ENCODE measurements at regions not wholly inside any gene's neighbourhood (a gene's known extent, or its start where the extent isn't known, plus 50 kb on each side); places are given as distances from the start of the nearest gene placed in this dataset.

DNA sequence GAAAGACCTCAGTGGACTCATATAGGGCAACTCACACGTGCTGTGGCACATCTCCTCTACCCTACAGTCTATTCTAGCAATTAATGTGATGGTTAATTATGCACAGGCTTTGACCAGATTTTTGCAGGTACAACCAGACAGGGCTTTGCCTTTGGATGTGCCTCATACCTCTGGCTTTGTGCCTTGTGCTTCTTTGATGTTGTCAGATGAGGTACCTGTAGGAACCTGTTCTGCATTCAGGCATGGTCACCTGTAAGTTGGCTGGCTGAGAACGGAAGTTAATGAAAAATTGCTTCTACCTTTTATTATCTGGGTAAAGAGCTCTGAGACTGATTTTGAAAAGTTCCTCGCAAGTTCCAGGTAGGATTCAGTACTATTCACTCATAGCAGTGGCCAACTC is 462.9 kb upstream of the ZFHX3 start:
- DNase-seq, result no peak

DNA sequence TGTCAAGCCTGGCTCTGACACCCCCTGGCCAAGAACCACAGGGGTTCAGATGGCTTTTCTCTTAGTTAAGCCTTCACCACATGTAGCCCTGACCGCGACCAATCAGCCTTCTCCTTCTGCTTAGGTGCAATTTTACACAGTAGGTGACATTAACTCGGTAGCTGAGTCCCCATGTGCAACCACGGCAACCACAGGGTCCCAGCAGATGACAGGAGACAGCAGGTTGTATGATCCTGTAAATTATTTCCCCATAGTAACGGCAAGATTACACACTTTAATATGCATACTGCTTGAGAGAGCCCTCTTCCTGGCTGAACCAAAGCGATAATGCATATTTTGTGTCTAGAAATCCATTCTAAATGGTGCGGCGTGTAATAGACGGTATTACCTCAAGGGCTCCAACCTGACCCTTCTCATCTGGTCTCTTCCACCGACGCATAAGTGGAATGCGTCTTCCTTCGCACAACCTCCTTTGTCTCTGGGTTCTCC is 458.7 kb upstream of the ZFHX3 start:
- DNase-seq, result no peak

DNA sequence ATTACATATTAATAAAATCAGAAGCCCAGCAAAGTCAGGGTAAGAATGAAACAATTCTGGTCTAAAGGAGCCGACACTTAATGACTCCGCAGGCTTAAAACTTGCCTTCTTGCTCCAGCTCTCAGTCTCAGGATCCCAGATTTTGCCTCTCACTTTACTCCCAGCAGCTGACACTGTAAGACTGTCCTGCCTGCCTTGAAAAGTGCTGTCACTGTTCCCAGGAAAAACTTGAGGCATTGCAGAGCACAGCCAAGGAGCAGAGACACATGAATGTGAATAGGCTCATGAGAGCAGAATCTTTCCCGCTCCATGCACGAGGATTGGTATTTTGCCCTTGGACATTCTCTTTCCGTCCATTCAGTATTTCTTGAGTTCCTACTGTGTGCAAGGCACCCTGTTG is 457.6 kb upstream of the ZFHX3 start:
- no peak for DNase-seq

DNA sequence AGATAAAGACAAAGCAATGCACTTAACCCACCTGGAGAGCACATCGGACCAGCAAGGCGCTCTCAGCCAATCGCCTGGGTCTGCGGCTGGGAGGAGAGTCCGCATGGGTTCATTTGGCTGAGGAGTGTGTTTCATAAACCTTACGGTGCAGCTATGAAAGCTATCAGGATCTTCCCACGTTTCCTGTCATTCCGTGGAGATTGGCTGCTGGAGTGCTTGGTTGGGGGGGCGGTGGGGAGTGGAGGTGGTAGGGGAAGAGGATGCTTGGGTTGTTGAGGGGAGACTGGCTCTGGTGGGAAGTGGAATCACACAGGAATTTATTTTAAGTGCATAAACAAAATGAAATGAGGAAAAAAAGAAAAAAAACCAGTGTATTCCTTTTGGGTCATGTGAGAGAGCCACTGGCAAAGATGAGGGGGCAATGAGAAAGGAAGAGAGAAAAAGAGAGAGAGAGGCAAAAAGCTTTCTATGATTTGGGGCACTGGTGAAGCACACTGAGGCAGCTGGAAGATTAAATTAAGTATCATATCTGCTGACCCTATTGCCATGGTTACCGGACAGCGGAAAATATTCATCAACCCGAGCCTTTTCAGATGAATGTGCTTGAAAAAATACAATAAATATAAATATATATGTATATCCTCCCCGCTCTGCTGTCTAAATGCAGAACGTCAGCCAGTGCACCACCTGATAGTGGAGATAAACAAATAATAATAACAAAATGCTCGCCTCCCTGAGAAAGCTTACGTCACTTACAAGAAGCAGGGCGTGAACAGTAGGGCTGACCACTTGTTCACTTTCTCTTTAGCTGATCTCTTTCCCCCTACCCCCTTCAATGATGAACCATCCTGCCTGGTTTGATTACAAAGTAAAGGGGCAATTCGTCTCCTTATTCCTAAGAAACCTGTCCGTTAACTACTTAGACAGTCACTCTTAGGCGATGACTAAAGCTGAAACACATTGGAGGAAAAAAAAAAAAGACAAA is 457.0 kb upstream of the ZFHX3 start:
- DNase-seq, result no peak

DNA sequence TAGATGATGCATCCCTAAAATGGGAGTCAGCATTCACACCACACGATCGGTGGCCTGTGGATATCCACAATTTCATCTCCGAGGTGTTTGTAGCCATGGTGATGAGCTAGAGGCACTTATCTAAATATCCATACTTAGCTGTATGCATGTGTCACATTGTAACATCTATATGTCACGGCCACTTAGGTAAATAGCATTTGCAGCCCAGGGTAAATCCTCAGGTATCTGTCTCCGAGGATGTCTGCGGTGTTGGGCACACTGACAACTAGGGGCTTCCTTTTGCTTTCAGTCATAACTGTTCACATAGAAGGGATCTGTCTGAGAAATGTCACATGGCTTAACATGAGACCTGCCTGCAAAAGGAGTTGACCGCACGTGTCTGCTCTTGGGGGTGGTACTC is 455.2 kb upstream of the ZFHX3 start:
- DNase-seq, result no peak

DNA sequence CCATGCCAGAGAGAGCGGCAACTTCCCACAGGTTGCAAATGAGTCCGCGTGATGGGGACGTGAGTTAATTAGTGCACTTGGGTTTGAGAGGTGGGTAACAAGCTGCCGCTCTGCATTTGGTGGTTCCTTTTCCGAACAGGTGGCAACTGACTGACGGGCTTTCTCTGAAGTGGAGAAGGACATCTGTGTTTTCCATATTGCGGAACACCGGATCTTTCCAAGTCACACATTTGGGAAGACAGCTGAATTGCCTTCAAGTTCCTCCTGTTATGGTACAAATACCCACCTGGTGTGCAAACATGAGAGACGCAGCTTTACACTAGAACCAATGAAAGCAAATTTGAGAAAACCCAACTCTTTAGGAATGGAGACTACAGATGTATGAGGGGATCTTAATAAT is 451.3 kb upstream of the ZFHX3 start:
- no peak for DNase-seq

DNA sequence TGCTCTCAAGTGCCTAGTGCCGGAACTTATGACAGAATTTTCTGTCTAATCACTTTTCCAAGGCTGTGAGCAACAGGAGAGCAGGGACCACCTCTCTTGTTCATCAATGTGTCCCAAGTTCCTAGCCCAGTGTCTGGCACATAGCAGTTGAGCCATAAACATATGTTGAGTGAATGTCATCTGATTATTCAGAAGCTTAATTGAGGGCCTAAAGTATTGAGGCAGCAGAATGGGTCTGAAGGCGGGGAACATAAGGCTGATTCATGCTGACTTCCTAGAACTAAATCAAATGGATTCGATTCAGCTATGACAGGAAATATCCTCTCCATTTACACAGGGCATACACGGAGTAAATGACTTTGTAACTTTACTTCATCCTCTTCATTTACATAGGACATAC is 438.0 kb upstream of the ZFHX3 start:
- DNase-seq, result no peak

DNA sequence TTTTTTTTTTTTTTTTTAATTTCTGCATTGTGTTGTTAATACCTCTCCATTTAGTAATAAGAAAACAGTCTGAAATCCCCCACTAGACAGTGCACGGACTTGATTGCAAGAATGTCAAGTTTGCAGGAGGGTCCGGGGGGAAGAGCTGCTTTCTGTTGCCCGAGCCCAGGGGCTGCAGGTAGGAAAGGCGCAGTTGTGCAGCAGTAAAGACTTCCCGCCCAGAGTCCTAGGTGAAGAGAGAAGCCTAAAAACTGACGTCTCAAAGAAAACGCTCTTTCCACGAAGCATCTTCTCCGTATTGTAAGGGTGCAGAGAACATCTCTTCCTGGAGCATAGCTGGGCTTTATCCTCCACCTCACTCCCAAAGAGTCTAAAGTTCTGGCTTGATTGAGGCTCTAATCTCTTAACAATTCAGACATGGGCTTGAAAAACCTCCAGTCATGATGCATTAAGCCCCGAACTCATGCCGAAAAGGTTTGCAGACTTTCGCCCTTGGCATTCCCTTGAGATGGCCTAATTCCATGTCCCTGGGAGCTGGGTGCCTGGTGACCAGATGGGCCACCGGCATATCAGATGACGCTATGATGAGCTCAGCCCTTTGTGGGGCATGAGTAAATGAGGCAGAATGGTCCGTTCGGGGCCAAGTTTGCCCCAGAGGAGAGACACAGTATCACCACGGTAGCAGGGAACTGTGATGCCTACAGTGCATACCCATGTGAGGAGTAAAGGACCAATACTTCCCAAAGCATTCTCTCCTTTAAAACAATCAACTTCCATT is 436.2 kb upstream of the ZFHX3 start:
- DNase-seq, result no peak

DNA sequence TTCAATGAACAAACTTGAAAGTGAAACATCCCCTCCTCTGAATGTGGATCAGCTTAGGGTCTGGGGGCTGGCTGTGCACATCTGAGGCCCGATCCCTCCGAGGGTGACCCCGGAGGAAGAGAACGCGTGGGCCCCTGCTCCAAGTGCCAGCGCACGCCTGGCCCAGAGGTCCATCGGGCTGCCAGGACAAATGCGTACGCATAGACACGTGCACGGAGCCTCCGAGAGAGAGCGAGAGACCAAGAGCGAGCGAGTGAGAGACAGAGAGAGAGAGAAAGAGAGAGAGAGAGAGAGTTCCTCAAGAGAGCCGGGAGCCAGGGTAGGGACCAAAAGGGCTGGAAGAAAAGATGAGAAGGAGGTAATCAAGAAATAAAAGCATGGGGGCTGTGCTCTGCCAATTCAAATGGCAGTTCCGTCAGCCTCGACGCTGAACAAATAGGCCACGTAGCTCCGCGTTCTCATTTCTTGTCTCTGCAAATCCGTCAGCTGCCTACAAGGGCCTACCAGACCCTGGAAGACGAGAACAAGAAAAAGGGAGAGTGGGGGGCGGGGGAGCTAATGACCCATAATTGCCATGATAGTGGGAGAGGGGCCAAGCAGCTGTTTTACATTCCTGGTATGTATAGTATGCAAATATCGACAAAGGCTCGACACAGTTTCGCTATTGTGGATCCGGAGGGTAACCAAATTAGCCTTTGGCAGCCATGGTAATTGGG is 435.3 kb upstream of the ZFHX3 start:
- no peak for DNase-seq

DNA sequence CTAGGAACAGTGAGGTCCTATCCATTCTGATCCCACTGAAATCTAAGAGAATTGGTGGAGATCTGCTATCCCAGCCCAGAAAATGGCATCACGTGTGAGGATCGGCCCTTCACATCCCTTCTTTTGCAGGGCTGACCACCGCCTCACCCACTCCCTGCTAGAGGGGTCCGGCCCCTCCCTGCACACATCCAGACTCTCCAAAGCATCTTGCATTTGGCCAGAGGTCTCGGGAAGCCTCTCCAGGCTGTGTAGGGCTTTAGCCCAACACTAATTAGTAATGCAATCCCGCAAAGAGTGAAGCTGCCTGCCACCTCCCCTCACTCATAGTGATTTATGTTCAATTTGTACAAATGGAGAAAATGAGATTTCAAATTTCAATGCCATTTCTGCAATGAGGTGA is 434.4 kb upstream of the ZFHX3 start:
- no peak for DNase-seq

DNA sequence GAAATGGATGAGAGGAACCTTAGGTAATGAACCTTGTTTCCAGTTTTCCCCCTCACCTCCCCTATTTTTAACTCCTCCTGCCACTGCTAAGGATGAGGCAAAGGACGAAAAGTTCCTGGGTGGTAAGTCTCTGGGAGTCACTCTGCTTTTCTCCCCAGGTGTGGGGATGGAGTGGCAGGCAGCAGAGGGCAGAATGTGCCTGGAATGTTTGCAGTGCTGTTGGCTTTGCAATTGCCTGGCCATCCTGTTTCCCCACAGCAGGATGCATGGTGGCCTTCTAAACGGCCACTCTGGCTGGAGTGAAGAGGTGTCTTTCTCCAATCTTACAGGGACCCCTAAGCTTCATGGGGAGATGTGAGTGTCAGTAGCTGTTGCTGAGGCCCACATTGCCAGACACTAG is 432.5 kb upstream of the ZFHX3 start:
- no peak for DNase-seq

DNA sequence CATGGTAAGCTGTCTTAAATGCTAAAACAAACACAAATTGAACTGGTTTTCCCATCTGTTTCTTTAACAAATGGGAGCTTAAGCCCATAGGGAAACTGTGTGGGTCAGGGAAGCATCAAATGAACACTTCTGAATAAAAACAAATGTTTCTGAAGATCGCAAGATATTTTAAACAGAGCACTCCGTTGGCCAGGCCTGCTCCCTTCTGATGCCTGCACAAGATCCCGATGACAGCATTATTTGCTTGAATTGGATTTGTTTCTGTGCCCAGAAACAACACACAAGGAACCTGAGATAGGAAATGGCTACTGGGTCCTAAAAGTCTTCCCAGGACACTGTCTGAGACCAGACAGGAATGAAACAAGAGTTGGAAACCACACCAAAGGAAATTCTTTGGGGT is 425.8 kb upstream of the ZFHX3 start:
- no peak for DNase-seq

DNA sequence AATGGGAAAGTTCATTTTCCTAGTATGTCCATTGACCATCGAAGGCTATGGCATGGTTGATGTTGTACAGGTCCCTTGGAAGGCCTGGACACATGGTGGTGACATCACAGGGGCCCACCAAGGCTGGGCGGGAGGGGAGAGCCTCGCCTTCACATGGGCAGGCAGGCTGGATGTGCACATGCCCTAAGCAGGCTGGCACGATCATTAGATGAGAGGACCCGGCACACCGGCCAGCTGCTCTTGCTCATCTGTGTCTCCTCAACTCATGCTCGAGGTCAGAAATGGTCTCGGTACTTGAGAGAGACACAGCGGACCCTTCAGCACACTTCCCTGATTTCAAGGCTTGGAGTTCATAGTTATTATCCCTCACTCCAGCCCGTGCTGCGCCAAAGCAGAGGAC is 416.9 kb upstream of the ZFHX3 start:
- DNase-seq, result no peak

DNA sequence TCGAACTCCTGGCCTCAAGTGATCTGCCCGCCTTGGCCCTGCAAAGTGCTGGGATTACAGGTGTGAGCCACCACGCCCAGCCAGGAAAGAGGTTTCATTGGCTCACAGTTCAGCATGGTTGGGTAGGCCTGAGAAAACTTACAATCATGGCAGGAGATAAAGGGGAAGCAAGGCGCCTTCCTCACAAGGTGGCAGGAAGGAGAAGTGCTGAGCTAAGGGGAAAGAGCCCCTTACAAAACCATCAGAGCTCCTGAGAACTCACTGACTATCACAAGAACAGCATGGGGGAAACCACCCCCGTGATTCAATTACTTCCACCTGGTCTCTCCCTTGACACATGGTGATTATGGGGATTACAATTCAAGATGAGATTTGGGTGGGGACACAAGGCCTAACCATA is 411.7 kb upstream of the ZFHX3 start:
- no peak for DNase-seq

DNA sequence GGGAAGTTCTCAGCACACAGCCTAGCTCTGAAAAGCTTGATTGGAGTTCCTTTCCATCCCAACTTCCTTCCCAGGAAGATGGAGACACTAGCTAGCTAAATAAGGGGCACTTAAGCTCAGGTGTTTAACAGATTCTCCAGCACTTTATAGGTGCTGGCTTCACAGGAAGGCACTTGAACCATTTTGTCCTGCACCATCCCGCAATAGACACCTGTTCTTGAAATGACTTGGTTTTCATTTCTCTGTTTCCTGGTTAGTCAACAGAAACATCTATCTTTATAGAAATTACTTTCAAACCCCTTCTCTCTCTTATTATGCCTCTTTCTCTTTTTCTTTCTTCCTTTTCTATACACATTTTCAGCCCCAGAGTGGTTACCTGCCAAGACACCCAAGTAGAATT is 409.9 kb upstream of the ZFHX3 start:
- DNase-seq, result no peak

DNA sequence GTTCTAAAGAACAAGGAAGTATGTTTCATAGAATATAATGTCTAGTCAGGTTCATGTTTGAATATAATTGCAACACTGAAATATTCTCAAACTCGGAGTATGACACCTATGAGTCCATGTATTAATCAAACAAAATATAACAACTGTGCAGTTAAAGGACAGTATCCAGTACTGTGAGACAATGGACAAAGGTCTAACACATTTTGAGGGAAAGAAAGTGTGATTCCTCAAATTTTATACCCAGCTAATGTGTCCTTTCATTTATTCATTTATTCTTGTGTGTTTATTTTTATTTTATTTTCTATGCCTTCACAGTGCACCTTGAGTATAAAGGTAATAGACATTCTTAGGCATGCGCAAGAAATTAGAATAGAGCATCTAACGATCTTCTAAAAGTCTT is 401.0 kb upstream of the ZFHX3 start:
- DNase-seq, result no peak

DNA sequence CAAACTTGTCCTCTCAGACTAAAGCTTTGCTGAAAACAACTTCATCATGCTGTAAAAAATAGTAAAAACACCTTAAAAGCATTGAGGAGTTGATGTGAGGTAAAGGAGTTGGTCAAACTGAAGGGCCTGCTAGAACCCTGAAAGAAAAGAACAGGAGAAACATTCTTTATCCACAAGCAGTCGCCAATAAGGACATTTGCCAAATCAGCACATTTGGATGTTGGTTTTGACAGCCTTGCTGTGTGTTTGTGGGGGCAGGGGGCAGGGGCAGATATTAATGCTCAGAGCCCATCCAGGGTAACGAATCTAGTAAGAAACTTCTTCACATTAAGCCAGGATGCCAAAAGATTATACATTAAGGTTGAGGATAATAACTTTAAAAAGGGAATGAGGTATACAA is 399.9 kb upstream of the ZFHX3 start:
- DNase-seq, result no peak

DNA sequence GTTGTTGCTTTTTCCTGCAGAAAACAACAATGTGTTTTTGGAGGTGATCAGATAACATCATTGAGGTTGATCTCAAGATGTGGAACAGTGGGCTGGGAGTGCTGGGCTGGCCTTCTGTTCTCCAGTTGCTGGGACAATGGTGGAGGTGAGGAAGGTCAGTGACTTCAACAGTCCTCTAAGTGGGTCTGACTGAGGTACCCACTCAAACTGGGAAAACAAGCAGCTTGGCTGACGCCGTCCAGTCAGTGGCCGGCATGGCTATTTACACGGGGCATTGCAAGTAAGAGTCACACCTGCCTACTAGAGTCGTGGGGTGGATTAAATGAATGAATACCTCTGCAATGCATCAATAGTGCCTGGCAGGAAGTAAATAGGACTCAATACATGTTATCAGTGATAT is 386.7 kb upstream of the ZFHX3 start:
- no peak for DNase-seq

DNA sequence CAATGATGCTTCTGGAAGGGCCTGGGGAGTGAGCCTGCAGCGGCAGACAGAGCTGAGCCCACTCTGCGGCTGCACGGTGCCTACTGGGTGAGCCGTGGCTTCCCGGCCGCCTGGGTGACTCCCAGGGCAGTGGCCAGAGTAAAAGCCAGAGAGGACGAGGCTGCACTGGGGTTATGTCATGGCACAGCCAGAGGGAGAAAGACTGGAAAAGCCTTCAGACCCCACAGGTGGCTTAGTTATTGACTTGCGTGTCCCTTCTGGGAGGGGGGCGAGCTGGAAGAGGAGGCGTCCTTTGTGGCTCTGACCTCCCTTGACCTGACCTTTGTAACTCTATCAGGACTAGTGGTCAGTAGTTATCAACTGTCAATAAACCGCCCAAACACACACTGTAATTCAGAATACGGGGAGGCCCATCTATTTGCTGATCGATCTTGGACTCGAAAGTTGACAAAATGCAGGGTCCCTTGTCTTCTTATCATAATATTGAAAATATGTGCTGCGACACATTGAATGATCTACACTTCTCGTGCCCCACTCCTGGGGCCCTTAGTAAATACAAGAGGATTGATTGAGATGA is 385.9 kb upstream of the ZFHX3 start:
- no peak for DNase-seq

DNA sequence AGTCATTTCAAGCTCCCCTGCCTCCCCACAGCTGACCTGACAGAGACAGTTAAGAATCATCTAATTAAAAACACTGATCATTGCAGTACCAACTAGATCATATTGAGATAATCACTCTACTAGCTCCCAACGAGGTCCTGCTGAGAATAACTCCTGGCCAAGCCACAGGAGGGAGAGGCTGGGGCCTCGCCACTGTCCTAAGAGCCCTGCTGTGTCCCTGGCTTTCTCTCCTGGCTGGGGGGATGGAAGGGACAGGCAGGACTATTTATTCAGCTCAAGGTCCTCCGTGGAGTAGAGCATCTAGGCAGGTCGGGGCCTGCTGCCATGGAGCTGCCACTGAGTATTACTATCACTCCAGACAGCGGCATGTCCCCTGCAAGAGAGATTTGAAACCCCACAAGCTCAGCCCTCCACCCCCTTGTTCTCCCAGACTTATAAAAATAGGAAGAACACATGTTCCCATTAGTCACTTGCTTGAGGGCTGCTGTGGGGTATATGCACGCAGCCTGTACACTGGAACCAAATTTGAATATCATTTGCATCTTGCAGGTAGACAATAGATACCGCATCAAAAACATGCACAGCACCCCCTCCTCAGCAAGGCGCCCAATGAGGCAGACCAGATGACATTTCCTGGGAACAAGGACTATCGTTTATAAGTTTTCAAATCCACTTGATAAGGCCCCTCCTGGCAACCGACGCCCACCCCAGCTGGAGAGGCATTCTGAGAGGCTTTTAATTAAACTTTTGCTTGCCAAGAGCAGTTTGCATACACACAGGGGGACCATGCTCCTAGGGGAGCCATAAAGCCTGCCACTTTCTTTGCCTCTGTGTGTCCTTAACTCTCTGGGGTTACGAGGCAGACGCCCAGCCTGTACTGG is 385.2 kb upstream of the ZFHX3 start:
- no peak for DNase-seq

DNA sequence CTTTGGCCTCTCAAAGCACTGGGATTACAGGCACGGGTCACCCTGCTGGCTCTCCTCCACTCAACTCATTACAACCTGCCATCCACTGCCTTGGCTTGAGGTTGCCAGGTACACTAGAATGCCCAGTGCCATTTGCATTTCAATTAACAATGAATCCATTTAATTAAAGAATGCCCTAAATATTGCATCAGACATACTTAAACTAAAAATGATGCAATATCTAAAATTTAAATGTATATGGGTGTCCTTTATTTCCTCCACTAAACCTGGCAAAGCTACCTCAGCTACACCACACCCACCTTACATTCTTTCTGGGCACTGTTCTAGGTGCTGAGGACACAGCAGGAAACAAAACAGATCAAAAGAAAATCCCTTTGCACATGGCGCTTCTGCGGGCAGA is 382.2 kb upstream of the ZFHX3 start:
- DNase-seq, result no peak

DNA sequence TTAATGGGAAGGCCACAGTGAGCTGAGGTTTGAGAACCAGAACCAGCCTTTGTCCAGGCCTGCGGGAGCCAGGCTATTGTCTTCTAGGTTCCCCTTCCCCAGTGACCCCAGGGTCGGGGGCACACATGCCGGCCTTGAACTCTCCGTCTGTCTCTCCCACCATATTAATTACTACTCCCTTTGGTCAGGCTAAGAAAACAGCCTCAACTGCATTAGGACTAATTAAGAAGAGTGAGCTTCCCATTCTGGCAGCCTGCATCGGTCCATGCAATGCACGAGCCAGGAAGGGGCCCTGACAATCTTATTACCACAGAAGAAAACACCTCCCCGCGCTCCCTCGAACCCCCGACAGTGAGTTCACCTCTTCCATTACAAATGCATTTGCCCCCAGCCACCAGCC is 380.2 kb upstream of the ZFHX3 start:
- DNase-seq, result no peak

Data from stimulated activated CD4-positive, alpha-beta T cell treated with anti-CD3 and anti-CD28 coated beads, Interleukin-15, amount 100 ng/mL, for 24 hours (primary cell).